ENCODE measurements at regions not wholly inside any gene's neighbourhood (a gene's known extent, or its start where the extent isn't known, plus 50 kb on each side); places are given as distances from the start of the nearest gene placed in this dataset.

DNA sequence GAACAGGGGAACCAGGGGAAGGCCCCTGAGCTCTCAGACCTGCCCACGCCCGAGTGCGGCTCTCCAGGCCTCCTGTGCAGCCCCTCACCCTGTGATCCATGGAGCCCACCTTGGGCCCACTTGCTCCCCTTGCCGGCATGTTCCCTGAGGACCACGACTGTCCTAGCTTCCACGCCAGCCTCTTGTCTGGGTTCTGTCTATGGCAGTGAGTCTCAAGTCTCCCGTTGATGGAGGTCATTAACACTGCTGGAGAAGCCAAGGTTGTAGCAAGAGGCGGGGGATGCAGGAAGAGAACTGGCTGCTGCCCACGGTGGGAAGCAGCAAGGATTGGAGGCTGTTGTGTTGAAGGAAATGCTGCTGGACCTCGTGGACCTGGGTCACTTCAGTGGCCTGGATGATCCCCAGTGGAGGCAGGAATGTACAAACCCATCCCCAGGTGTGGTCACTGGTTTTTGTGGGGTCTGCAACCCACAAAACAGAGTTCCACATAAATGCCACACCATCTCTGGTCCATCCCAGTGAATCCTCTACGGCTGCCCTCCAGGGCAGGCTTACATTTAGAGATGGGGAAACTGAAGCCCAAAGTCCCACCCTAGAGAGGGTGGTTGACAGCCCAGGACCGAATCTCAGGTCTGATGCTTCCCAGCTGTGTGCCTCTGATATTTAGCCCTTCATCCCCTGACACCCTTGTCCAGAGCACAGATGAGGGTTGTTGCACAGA lies 150.3 kb downstream of the NDUFA10 start:
- Histone ChIP-seq H3K4me1 (no peaks in the 10 kb centered on the region), H3K27me3 (no peaks in the 10 kb centered on the region), H3K9me3 (no peaks in the 10 kb centered on the region), H3K27ac (no peak overlapping the region), H3K36me3 (no peaks in the 10 kb centered on the region), H3K4me3 (no peak overlapping the region)
- DNase-seq: peak in 2 of 3 donors; percentile 13 to 33
- no peak for TF ChIP-seq POLR2A (IDR thresholded peaks at IDR 0.05)
- TF ChIP-seq CTCF (IDR thresholded peaks at IDR 0.05): no peak

- Histone ChIP-seq H3K36me3 (no peaks in the 10 kb centered on the region), H3K27ac (no peak overlapping the region), H3K4me1 (no peaks in the 10 kb centered on the region), H3K4me3 (no peak overlapping the region), H3K27me3 (no peaks in the 10 kb centered on the region), H3K9me3 (no peaks in the 10 kb centered on the region)
- TF ChIP-seq CTCF (IDR thresholded peaks at IDR 0.05): no peak
- no peak for TF ChIP-seq POLR2A (IDR thresholded peaks at IDR 0.05)
- peak in 1 of 3 donors; percentile 22 for DNase-seq
Observed at GRCh38 chr2:239873656-239874635, 151.2 kb downstream of the NDUFA10 start.

DNA sequence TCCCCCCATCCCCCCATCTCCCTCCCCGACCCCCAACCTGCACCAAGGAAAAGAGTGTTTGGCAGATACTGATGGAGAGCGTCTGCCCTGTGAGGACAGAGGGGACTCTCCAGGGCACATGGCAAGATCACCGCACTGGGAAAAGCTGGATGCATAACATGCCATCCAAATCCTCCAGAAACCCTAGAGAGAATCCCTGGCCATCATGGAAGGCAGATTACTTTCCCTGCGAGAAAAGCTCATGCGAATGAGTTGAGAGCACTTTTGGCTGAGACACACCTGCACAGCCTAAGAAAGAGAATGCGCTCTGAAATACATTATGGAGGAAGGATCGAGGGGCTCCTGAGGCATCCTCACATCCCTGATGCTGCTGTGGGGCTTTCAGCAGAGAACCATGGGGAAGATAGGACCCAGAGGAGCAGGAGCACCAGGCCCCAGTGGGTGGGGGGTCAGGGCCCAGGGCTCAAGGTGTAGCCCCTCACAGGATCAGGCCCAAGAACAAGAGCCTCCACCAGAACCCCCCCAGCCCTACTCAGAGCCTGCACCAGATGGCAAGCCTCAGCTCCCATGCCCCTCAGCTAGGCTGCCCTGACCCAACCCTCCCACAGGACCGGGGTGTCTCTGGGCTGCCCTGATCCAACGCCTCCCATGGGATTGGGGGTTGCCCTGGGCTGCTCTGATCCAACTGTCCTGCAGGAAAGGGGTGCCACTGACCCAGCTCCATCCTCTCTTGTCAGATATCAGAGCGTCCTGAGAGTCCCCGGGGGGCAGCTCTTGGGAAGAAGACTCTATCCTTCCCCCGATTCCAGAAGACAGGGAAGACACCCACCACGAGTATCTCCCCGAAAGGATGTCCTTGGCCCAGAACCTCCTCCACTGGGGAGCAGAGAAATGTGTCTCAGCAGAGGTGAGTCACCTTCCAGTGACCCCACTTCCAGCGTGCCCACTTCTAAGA lies 153.4 kb downstream of the NDUFA10 start:
- peak in 1 of 3 donors; percentile 32 for DNase-seq
- TF ChIP-seq CTCF (IDR thresholded peaks at IDR 0.05) (no peak), POLR2A (IDR thresholded peaks at IDR 0.05) (no peak)
- no peaks in the 10 kb centered on the region for H3K36me3 ChIP-seq
- no peaks in the 10 kb centered on the region for H3K27me3 ChIP-seq
- no peaks in the 10 kb centered on the region for H3K4me1 ChIP-seq
- no peak overlapping the region for H3K27ac ChIP-seq
- no peak overlapping the region for H3K4me3 ChIP-seq
- no peaks in the 10 kb centered on the region for H3K9me3 ChIP-seq

DNA sequence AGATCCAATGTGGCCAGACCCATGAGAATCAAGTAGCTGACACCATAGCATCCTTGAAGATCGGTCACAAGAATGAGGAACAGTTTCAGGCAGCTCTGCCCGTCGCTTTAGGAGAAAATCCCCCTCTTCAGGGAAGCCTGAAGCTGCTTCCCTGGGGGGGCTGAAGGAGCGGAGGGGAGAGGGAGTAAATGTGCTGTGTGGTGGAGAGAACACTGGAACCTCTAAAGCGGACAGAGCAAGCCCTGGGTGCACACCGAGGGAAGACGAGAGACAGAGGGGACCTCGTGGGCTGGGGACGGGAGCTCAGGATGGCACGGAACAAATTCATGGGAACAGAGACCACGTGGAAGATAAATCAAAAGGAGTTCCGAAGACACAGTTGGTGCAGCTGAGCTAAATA lies 154.3 kb downstream of the NDUFA10 start:
- Histone ChIP-seq H3K9me3 (no peaks in the 10 kb centered on the region), H3K4me3 (no peak overlapping the region), H3K27me3 (no peaks in the 10 kb centered on the region), H3K4me1 (no peaks in the 10 kb centered on the region), H3K36me3 (no peaks in the 10 kb centered on the region), H3K27ac (no peak overlapping the region)
- TF ChIP-seq CTCF (IDR thresholded peaks at IDR 0.05): no peak
- TF ChIP-seq POLR2A (IDR thresholded peaks at IDR 0.05): no peak
- peak in 1 of 3 donors; percentile 6 for DNase-seq

- Histone ChIP-seq H3K27ac (no peak overlapping the region), H3K27me3 (no peaks in the 10 kb centered on the region), H3K4me1 (no peaks in the 10 kb centered on the region), H3K4me3 (no peak overlapping the region), H3K36me3 (no peaks in the 10 kb centered on the region), H3K9me3 (no peaks in the 10 kb centered on the region)
- TF ChIP-seq CTCF (IDR thresholded peaks at IDR 0.05): no peak
- no peak for TF ChIP-seq POLR2A (IDR thresholded peaks at IDR 0.05)
- DNase-seq: peak in 1 of 3 donors; percentile 19
Observed at GRCh38 chr2:239870276-239870675, 154.9 kb downstream of the NDUFA10 start.
